ENCODE measurements at regions not wholly inside any gene's neighbourhood (a gene's known extent, or its start where the extent isn't known, plus 50 kb on each side); places are given as distances from the start of the nearest gene placed in this dataset.
"Not testable (repeated sequence)": the region's sequence is repeated elsewhere in the genome, so short reads cannot be mapped to it uniquely, and the experiment has no call there.

- Histone ChIP-seq H3K4ac (ENCODE audit: low read depth, low read length) (peak overlapping the region; percentile 87; the same call in 1 of the 2 replicates), H3K14ac (ENCODE audit: insufficient read depth, low read length) (peak overlapping the region; percentile 71; the same call in 1 of the 2 replicates), H4K8ac (replicated peaks; ENCODE audit: insufficient read length, low read depth, low read length) (no peak overlapping the region), H3K27ac (ENCODE audit: insufficient read length, low read depth, low read length) (peak overlapping the region; percentile 85), H2BK5ac (ENCODE audit: insufficient read length, low read length) (no peak overlapping the region), H4K91ac (ENCODE audit: insufficient read length, low read depth, low read length) (no peak overlapping the region), H3K18ac (ENCODE audit: insufficient read length, low read depth, low read length) (peak overlapping the region; percentile 74), H3K4me1 (ENCODE audit: insufficient read depth, low read length) (peaks cover 14% of the 10 kb centered on the region; the same call in 1 of the 2 replicates), H3K23me2 (ENCODE audit: insufficient read length, low read depth, low read length, poor library complexity, severe bottlenecking) (no peaks in the 10 kb centered on the region), H3K23ac (ENCODE audit: insufficient read length, low read depth, low read length) (no peak overlapping the region), H2BK12ac (ENCODE audit: insufficient read length, low read depth, low read length) (no peak overlapping the region), H2AK5ac (ENCODE audit: insufficient read length, low read length) (no peak overlapping the region), H2AFZ (ENCODE audit: low read length) (peak overlapping the region; percentile 91), H3K79me1 (ENCODE audit: insufficient read depth, low read depth, low read length, poor library complexity, severe bottlenecking) (no peaks in the 10 kb centered on the region), H2BK20ac (ENCODE audit: low read depth, low read length, poor library complexity, severe bottlenecking) (peak overlapping the region; percentile 95), H3K9ac (ENCODE audit: extremely low read depth, insufficient read length, low read length) (no peak overlapping the region), H3K27me3 (ENCODE audit: insufficient read depth, low read length) (no peaks in the 10 kb centered on the region), H4K20me1 (ENCODE audit: control insufficient read depth, insufficient read depth, insufficient read length) (no peaks in the 10 kb centered on the region), H3K79me2 (ENCODE audit: insufficient read depth, low read length) (no peaks in the 10 kb centered on the region), H3T11ph (ENCODE audit: low read length) (peak overlapping the region; percentile 100), H4K5ac (ENCODE audit: insufficient read length, low read depth, low read length) (no peak overlapping the region), H2BK120ac (ENCODE audit: low read depth, low read length, poor library complexity, severe bottlenecking) (peak overlapping the region; percentile 100), H2BK15ac (ENCODE audit: low read depth, low read length) (no peak overlapping the region), H3K56ac (ENCODE audit: insufficient read length, low read depth, low read length) (no peak overlapping the region), H3K4me2 (ENCODE audit: insufficient read depth, insufficient read length, low read length) (peak overlapping the region; percentile 43), H3K9me3 (ENCODE audit: control insufficient read depth, low read depth, low read length) (no peaks in the 10 kb centered on the region)
- Mint-ChIP-seq H3K9me3 (peaks cover 26 to 28% of the 10 kb centered on the region in 2 experiments), H3K27ac (peak overlapping the region; percentile 95 to 98 (median 97)), H3K36me3 (ENCODE audit: insufficient read depth in 1 of 3, low read depth in 3 of 3) (peaks cover 8 to 28% (median 26%) of the 10 kb centered on the region in 3 experiments), H3K4me3 (no peak overlapping the region; a peak in 1 of 5 replicates), H3K4me1 (peaks cover 41 to 57% of the 10 kb centered on the region in 2 experiments), H3K27me3 (ENCODE audit: low read depth) (peaks cover 5% of the 10 kb centered on the region)
- DNase-seq: peak; percentile 62
- WGBS (ENCODE audit: extremely low coverage, insufficient read length, low lambda C conversion rate): no CpG with 5 or more reads among the region's 9 CpGs
- no peak for TF ChIP-seq CTCF (conservative IDR thresholded peaks at IDR 0.05)
These were observed 106.4 kb upstream of the CCNG1 start for GRCh38 chr5:163330723-163331668.

- not testable (repeated sequence) for H2BK12ac ChIP-seq (ENCODE audit: insufficient read length, low read depth, low read length); H3K27ac ChIP-seq (ENCODE audit: insufficient read length, low read depth, low read length); H3K79me2 ChIP-seq (ENCODE audit: insufficient read depth, low read length); H4K8ac ChIP-seq (replicated peaks; ENCODE audit: insufficient read length, low read depth, low read length); H2BK20ac ChIP-seq (ENCODE audit: low read depth, low read length, poor library complexity, severe bottlenecking); H3K27me3 Mint-ChIP-seq (ENCODE audit: low read depth); H4K20me1 ChIP-seq (ENCODE audit: control insufficient read depth, insufficient read depth, insufficient read length); H3T11ph ChIP-seq (ENCODE audit: low read length); H3K4me1 ChIP-seq (ENCODE audit: insufficient read depth, low read length); H3K9ac ChIP-seq (ENCODE audit: extremely low read depth, insufficient read length, low read length); H2AFZ ChIP-seq (ENCODE audit: low read length); DNase-seq; H4K5ac ChIP-seq (ENCODE audit: insufficient read length, low read depth, low read length); H2BK120ac ChIP-seq (ENCODE audit: low read depth, low read length, poor library complexity, severe bottlenecking); H3K23me2 ChIP-seq (ENCODE audit: insufficient read length, low read depth, low read length, poor library complexity, severe bottlenecking); H2AK5ac ChIP-seq (ENCODE audit: insufficient read length, low read length); H3K56ac ChIP-seq (ENCODE audit: insufficient read length, low read depth, low read length); H3K18ac ChIP-seq (ENCODE audit: insufficient read length, low read depth, low read length); H3K14ac ChIP-seq (ENCODE audit: insufficient read depth, low read length); H3K4me2 ChIP-seq (ENCODE audit: insufficient read depth, insufficient read length, low read length); H2BK5ac ChIP-seq (ENCODE audit: insufficient read length, low read length); H2BK15ac ChIP-seq (ENCODE audit: low read depth, low read length); H3K9me3 ChIP-seq (ENCODE audit: control insufficient read depth, low read depth, low read length); H3K4me3 Mint-ChIP-seq; H3K23ac ChIP-seq (ENCODE audit: insufficient read length, low read depth, low read length); H3K27ac Mint-ChIP-seq; H3K79me1 ChIP-seq (ENCODE audit: insufficient read depth, low read depth, low read length, poor library complexity, severe bottlenecking); H4K91ac ChIP-seq (ENCODE audit: insufficient read length, low read depth, low read length); H3K27me3 ChIP-seq (ENCODE audit: insufficient read depth, low read length); H3K4ac ChIP-seq (ENCODE audit: low read depth, low read length)
- H3K9me3 Mint-ChIP-seq: peaks cover 28 to 29% of the 10 kb centered on the region in 2 experiments
- WGBS (ENCODE audit: extremely low coverage, insufficient read length, low lambda C conversion rate): no CpG with 5 or more reads among the region's 5 CpGs
- peaks cover 8 to 29% (median 28%) of the 10 kb centered on the region in 3 experiments for H3K36me3 Mint-ChIP-seq (ENCODE audit: insufficient read depth in 1 of 3, low read depth in 3 of 3)
- H3K4me1 Mint-ChIP-seq: peaks cover 14 to 16% of the 10 kb centered on the region in 2 experiments
These were observed 101.3 kb upstream of the CCNG1 start for GRCh38 chr5:163336074-163336473.
